NCI-H1105 (cell line): ENCODE measurements at regions not wholly inside any gene's neighbourhood (a gene's known extent, or its start where the extent isn't known, plus 50 kb on each side); places are given as distances from the start of the nearest gene placed in this dataset.

Experiments used
- DNase-seq: peaks from one replicate; lab custom pipeline; 2025; lab: John Stamatoyannopoulos, UW

GRCh38 chr4:42330002-42330592 lies 67.2 kb upstream of the SHISA3 start:
- DNase-seq = no peak

DNA sequence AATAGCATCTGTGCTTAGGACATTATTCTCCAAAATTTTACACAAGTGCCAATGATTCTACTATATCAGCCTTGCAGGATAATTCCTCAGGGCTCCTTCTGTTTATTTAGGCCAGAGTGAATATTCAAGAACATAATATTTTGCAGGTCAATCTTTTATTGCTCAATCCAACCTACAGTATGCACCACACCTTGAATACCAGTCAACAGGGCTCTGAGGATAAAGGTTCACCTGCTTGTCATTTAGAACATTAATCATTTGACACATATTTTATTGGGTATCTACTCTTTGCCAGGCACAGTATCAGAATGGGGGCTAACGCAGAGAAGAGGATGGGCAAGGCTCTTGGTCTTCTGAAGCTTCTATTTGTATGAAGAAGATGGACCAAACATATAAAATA lies 66.2 kb upstream of the SHISA3 start:
- DNase-seq = no peak

DNA sequence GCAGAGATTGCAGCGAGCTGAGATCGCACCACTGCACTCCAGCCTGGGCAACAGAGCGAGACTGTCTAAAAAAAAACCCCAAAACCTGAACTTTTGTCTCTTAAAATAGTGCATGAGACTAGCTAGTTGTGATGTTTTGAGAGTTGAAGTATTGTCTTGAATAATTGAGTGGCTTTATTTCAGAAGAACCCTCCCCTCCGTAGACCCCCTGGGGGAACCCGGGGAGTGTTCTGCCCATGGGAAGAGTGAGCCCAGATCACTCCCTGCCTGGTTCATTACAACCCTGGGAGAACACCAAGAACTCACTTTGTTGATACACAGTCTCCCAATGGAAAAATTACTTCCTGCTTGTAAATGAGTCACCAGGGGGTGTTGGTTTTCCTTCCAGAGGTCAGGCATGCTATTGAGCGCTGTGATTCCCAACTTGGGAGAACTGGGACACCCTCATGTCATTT lies 65.3 kb upstream of the SHISA3 start:
- no peak for DNase-seq

GRCh38 chr4:42339935-42340406 lies 57.3 kb upstream of the SHISA3 start:
- DNase-seq = no peak

- DNase-seq = no peak
These were observed 55.7 kb upstream of the SHISA3 start for GRCh38 chr4:42341518-42342026.

DNA sequence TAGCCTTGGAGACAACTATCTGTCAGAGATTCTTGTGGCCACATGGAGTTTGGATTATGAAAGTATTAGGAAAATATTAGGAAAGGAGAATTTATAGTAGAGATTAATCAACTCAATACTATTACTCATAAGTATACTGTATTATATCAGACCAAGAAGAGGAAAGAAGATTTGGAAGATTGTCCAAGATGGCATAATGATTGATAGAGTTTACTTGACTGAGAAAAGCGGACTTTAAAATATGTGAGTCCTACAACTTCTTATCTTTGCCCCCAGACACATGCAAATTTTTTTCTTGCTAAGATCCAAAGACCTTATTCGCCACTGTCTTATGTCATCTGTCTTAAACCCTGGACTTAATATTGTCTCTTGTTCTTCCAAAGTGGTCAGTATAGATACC lies 54.8 kb upstream of the SHISA3 start:
- no peak for DNase-seq

GRCh38 chr4:42344309-42344708 lies 53.0 kb upstream of the SHISA3 start:
- DNase-seq = no peak

DNA sequence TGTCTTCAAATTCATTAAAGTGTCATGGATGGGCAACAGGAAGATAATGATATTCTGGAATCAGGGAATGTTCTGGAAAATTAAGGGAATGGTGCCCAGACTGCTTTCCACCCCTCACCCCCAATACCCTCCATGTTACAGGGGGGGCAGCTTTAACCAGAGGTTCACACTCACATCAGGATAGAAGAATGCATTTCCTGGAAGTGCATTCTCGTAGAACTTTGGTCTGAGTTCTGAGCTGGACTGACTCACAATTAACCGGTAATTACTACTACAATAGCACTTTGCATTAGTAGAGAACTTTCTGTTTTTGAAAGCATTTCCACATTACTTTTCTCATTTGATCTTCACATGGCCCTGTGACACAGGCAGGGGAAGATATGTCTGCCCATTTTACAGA lies 52.5 kb upstream of the SHISA3 start:
- no peak for DNase-seq

- no peak for DNase-seq
These were observed 51.2 kb upstream of the SHISA3 start for GRCh38 chr4:42345962-42346544.

DNA sequence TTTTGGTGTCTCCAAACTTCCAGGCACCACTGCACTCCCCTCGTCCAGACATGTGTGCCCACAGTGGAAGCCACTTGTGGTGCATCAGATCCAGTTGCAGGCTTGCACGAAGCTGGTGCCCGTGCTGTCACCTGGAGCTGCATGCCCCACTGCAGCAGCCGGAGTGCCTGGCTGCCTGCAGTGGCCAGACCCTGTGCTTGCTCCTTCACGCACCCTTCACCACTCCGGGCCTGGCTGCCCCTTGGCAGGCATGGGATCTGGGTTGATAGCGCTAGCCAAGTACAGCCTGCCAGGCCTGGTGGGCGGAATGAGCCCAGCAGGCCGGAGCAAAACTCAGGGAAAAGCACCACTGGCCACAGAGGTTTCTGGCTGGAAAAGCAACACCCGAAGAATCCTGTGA lies 50.2 kb upstream of the SHISA3 start:
- no peak for DNase-seq
